HG03460 (cell line): ENCODE measurements at regions not wholly inside any gene's neighbourhood (a gene's known extent, or its start where the extent isn't known, plus 50 kb on each side); places are given as distances from the start of the nearest gene placed in this dataset.

Experiments used
- ATAC-seq: cut with Tn5 transposase; IDR thresholded peaks from one replicate; pipeline ENCODE4 v1.9.1; 2021; ENCODE audit not compliant: unreplicated experiment

- no peak for ATAC-seq
Measured at GRCh38 chrX:42624524-42624923, 153.4 kb downstream of the PPP1R2C start.

DNA sequence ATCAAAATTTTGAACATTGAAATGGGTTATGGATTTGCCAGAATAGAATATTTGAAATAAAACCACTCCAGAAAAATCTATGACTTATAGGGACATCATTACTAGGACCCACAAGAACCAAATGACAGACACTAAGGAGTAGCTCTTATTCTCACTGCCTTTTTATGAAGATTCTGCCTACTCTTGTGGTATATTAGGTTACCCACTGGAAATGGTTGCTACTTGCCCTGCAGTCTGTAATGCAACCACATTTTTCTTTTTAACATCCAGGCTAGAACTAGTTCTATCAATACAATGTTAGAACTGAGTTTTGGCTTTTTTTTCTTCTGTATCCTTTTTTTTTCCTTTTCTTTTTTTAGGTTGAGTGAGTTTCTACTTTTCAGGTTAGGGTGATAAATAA is 158.9 kb downstream of the PPP1R2C start:
- ATAC-seq = no peak

DNA sequence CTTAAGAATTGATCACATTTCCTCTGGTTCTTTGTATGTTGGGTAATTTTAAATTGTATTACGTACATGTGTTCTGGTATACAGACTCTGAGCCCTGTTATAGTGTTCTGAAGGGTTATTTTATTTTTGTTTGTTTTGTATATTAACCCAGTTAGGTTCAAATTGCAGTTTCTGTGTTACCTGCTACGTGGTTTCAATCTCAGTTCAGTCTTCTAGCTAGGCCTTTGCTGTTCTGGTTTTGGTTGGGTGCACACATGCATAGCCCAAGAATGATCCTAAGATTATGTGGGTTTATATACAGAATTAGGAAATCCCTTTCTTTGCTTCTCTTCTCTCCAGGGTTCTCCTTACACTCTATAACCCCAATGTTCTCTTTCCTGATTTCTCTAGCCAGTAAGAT is 161.0 kb downstream of the PPP1R2C start:
- no peak for ATAC-seq

DNA sequence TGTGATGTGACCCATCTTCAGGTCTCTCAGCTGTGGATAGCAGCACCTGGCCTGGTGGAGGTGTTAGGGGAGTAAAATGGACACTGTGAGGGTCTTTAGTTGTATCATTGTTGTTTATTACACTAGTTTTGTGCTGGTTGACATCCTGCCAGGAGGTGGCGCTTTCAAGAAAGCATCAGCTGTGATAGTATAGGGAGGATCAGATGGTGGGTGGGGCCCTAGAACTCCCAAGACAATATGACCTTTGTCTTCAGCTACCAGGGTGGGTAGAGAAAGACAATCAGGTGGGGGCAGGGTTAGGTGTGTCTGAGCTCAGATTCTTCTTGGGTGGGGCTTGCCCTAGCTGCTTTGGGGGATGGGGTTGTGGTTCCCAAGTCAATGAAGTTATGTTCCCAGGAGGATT is 162.8 kb downstream of the PPP1R2C start:
- ATAC-seq = no peak

GRCh38 chrX:42606591-42606990 is 171.4 kb downstream of the PPP1R2C start:
- no peak for ATAC-seq

GRCh38 chrX:42604302-42604701 is 173.7 kb downstream of the PPP1R2C start:
- no peak for ATAC-seq

DNA sequence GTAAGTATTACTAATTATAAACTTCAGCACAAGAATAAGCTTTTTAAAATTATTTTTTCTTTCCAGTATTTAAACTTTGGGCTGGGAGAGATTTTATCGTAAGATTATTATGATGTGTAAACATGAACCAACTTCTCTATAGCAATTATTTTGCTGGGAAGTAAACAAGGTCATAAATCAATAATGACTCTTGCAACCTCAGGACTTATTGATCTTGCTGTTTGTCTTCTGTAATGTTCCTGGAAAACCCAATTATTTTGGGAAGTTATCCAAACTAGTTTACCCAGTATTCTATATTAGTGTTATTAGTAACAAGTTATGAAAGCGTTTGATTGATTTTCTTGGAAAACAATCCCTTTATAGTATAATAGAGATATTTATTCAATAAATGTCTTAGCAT is 174.9 kb downstream of the PPP1R2C start:
- ATAC-seq = no peak

- no peak for ATAC-seq
Measured at GRCh38 chrX:42602566-42602965, 175.4 kb downstream of the PPP1R2C start.

GRCh38 chrX:42602136-42602535 is 175.8 kb downstream of the PPP1R2C start:
- no peak for ATAC-seq

DNA sequence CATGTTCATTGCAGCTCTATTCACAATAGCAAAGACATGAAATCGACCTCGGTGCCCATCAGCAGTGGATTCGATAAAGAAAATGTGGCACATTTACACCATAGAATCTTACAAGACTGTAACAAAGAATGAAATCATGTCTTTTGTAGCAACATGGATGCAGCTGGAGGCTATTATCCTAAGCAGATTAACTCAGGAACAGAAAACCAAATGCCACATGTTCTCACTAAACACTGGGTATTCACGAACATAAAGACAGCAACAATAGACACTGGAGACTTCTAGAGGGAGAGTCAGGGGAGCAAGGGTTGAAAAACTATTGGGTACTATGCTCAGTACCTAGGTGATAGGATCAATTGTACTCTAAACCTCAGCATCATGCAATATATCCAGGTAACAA is 180.5 kb downstream of the PPP1R2C start:
- ATAC-seq = no peak

DNA sequence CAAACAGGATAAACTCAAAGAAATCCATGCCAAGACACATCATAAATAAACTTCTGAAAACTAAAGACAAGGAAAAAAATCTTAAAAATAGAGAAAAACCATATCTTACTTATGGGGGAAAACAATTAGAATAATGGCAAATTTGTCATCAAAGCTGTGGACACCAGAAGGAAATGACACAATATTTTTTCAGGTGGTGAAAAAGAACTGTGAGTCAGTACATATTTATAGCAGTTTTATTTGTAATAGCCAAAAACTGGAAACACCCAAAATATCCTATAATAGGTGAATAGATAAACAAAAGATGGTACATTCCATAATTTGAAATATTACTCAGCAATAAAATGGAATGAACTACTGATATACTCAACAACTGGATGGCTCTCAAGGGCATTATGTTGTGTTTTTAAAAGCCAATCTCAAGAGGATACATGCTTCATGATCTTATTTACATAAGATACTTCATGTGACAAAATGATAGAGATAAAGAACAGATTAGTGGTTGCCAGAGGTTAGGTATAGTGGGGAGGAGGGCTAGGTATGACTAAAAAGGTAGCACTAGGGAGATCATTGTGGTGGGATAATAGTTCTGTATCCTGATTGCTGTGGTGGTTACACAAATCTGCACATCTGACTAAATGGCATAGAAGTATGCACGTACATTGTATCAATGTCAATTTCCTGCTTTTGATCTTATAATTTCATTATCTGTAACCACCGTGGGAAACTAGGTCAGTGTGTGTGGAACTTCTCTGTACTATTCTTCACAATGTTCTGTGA is 191.9 kb downstream of the PPP1R2C start:
- ATAC-seq = no peak

GRCh38 chrX:42577936-42578470 is 200.0 kb downstream of the PPP1R2C start:
- no peak for ATAC-seq

DNA sequence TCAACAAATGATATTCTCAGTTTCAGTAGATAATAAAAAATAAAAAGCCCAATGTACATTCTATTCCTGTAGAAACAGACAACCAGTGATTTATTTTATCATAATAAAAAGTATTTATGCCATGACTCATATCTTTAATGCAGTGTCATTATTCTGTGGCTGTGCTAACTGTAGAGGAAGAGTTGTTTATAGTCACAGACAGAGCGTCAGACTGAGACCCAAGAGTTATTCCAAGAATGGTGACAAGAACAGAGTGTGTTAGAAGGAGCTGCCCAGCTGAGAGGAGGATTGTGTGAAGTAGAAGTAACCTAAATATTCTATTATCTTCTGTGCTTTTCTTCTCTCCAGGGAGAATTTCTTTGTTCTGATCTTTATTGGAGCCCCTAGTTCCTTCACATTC is 210.7 kb downstream of the PPP1R2C start:
- no peak for ATAC-seq

DNA sequence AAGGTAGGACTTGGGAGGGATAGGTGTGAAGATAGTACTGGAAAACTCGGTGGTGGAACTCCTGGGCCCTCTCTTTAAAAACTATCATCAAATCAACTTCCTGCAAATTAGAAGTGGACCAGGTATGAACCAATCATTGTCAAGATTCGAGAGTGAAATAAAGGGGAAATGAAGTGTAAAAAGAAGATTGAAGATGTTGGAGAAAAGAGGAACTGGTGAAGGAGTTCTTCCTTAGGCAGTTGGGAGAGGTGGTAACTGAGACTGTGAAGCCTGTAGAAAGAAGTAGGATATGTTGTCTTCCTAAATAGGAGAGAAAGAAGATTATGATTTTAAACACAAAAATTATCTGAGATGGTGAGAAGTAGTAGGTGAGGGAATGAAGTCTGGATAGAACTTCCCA is 212.2 kb downstream of the PPP1R2C start:
- no peak for ATAC-seq

- no peak for ATAC-seq
Measured at GRCh38 chrX:42546800-42547199, 231.2 kb downstream of the PPP1R2C start.

DNA sequence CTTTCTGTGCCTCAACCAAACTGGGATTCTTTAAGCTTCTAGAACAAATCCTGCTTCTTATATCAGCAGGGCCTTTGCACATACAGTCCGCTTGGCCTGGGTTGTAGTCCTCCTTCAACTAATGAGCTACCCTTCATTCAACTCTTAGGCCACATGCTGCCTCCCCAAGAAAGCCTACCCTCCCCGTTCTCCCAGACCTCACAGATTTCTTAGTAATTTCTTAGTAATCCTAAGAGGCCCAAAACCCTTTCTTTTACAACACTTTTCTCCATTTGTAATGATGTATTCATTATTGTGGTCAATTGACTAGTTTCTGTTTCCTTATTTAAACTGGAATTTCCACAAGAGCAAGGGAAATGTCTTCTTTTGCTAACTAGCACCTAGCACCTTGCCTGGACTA is 233.1 kb downstream of the PPP1R2C start:
- no peak for ATAC-seq

GRCh38 chrX:42541554-42541953 is 236.4 kb downstream of the PPP1R2C start:
- no peak for ATAC-seq

- ATAC-seq = no peak
Measured at GRCh38 chrX:42540146-42540545, 237.8 kb downstream of the PPP1R2C start.

- no peak for ATAC-seq
Measured at GRCh38 chrX:42538405-42538804, 239.6 kb downstream of the PPP1R2C start.

DNA sequence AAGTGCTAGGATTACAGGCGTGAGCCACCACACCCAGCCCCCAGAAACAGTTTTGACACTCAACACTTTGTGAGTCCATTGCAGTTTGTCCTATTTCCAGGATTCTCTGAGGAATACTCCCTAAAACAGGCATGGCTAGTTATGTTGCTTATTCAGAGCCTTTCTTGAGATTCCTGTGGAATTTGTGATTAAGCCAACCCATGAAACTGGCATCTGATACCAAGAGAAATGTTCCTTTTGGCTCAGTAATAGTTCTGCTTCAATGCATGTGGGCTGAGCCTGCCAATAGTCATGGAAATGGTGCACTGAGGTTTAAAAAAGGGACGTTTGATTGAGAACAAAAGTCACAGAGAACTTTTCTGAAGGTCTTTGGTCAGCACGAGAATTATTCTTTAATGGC is 241.7 kb downstream of the PPP1R2C start:
- ATAC-seq = no peak

DNA sequence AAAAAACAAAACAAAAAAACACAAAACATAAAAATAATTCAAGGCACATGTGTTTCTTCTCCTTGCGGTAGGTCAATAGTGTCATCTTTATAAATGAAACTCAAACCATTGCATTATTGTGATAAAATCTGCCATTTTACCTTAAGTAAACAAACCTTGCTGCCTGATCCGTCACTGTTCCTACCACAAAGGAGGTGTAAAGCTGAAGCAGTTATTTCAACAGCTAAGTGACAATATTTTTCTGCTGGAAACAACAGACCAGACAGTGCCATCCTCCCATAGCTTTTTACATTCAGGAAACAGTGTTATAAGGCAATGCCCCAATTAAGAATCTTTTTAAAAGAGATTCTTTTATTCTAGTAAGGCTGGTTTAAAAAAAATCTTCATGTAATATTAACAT is 242.7 kb downstream of the PPP1R2C start:
- ATAC-seq = no peak

- no peak for ATAC-seq
Measured at GRCh38 chrX:42533761-42534160, 244.2 kb downstream of the PPP1R2C start.

DNA sequence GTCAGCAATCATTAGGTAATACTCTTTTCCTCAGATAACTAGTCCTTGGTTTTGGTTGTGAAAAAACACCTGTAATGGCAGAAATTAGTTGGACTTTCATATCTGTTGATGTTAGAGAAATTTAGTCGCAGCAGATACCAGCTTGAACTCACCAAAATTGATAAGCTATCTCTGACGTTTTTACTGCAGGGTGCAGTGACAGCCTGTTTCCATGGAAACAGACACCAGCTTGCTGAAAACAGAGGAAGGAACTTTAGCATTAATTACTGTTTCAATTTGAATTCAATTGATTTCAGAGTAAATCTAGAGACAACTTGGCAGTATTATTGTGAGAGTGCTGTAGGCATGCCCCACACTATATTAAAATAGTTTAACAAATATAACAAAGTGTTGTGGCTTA is 246.5 kb downstream of the PPP1R2C start:
- no peak for ATAC-seq
